ENCODE measurements at regions not wholly inside any gene's neighbourhood (a gene's known extent, or its start where the extent isn't known, plus 50 kb on each side); places are given as distances from the start of the nearest gene placed in this dataset.

DNA sequence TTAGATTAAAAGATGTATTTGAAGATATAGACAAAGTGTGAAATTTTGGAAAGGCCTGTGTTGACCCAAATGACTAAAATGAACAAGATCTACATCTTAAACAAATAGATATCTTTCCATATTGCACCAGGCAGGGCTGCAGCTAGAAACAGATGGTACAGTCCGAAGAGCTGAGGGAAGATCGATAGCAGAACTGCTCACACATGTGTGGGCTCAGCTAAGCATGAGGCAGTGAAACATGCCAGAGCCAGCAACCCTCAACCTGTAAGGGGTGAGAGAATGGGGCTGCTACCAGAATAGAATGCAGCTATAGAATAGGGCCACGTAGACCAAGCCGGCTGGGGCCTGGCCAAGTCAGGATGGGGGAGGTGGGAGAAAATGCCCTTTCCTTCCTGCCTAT lies 87.8 kb downstream of the SLC5A7 start:
- no peaks in the 10 kb centered on the region for H3K9me3 ChIP-seq (ENCODE audit: control insufficient read depth, insufficient read depth, low read depth, low read length)
- H3K27me3 ChIP-seq (ENCODE audit: control insufficient read depth, insufficient read depth, low read length) = no peaks in the 10 kb centered on the region
- no peak overlapping the region for H3K27ac ChIP-seq (ENCODE audit: insufficient read depth, low read length)
- no peak overlapping the region for H3K4me3 ChIP-seq (replicated peaks in 1 of 4; ENCODE audit: control extremely low read depth in 1 of 4, insufficient read depth in 1 of 4, low read depth in 3 of 4, low read length in 4 of 4)
- H3K9ac ChIP-seq (ENCODE audit: insufficient read depth, low read length) = no peak overlapping the region
- H3K79me2 ChIP-seq (ENCODE audit: control insufficient read depth, insufficient read depth, low read length) = no peaks in the 10 kb centered on the region
- DNase-seq (ENCODE audit: low read depth in 2 of 2) = no peak
- H3K36me3 ChIP-seq (ENCODE audit: control insufficient read depth, insufficient read depth, low read length) = no peaks in the 10 kb centered on the region
- H3K4me1 ChIP-seq (ENCODE audit: control insufficient read depth, extremely low read depth, insufficient read depth, low read length) = no peaks in the 10 kb centered on the region
- peaks cover 1% of the 10 kb centered on the region for H4K20me1 ChIP-seq (ENCODE audit: control insufficient read depth, extremely low read depth, insufficient read depth, low read length)
- no peak overlapping the region for H3K4me2 ChIP-seq (ENCODE audit: extremely low read depth, insufficient read depth, low read length)
- TF ChIP-seq EZH2 (IDR thresholded peaks at IDR 0.05; ENCODE audit: low read length, missing control alignments) (no peak), CTCF (conservative IDR thresholded peaks at IDR 0.05 in 1 of 2, IDR thresholded peaks at IDR 0.05 in 1 of 2; ENCODE audit: low read depth in 1 of 2, low read length in 2 of 2) (no peak)
- H2AFZ ChIP-seq (ENCODE audit: low read length) = no peak overlapping the region

GRCh38 chr2:108074946-108075345 lies 88.6 kb downstream of the SLC5A7 start:
- no peak for DNase-seq (ENCODE audit: low read depth in 2 of 2)
- no peak overlapping the region for H3K4me2 ChIP-seq (ENCODE audit: extremely low read depth, insufficient read depth, low read length)
- no peak overlapping the region for H2AFZ ChIP-seq (ENCODE audit: low read length)
- H4K20me1 ChIP-seq (ENCODE audit: control insufficient read depth, extremely low read depth, insufficient read depth, low read length) = peaks cover 1% of the 10 kb centered on the region
- no peak overlapping the region for H3K9ac ChIP-seq (ENCODE audit: insufficient read depth, low read length)
- TF ChIP-seq EZH2 (IDR thresholded peaks at IDR 0.05; ENCODE audit: low read length, missing control alignments) (no peak), CTCF (conservative IDR thresholded peaks at IDR 0.05 in 1 of 2, IDR thresholded peaks at IDR 0.05 in 1 of 2; ENCODE audit: low read depth in 1 of 2, low read length in 2 of 2) (no peak)
- H3K27me3 ChIP-seq (ENCODE audit: control insufficient read depth, insufficient read depth, low read length) = no peaks in the 10 kb centered on the region
- H3K4me1 ChIP-seq (ENCODE audit: control insufficient read depth, extremely low read depth, insufficient read depth, low read length) = no peaks in the 10 kb centered on the region
- no peaks in the 10 kb centered on the region for H3K79me2 ChIP-seq (ENCODE audit: control insufficient read depth, insufficient read depth, low read length)
- H3K9me3 ChIP-seq (ENCODE audit: control insufficient read depth, insufficient read depth, low read depth, low read length) = no peaks in the 10 kb centered on the region
- no peaks in the 10 kb centered on the region for H3K36me3 ChIP-seq (ENCODE audit: control insufficient read depth, insufficient read depth, low read length)
- no peak overlapping the region for H3K4me3 ChIP-seq (replicated peaks in 1 of 4; ENCODE audit: control extremely low read depth in 1 of 4, insufficient read depth in 1 of 4, low read depth in 3 of 4, low read length in 4 of 4)
- no peak overlapping the region for H3K27ac ChIP-seq (ENCODE audit: insufficient read depth, low read length)

DNA sequence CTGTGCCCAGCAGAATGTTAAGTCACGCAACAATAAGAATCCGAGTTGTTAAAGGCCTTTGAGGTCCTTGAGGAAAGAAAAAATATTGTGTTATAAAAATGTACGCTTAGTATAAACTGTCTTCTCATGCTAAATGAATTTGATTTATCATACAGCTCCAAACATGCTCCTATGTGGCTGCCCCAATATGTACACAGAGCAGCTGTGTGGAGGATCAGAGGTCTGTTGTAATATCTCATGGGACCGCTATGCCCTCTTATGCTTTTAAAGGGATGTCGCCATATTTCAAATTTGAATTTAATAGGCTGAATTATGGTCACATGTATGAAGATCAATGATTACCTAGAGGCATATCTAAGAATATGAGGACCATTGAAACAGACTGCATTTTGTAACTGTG lies 90.2 kb downstream of the SLC5A7 start:
- Histone ChIP-seq H3K4me2 (ENCODE audit: extremely low read depth, insufficient read depth, low read length) (no peak overlapping the region), H2AFZ (ENCODE audit: low read length) (no peak overlapping the region), H3K9ac (ENCODE audit: insufficient read depth, low read length) (no peak overlapping the region), H3K27ac (ENCODE audit: insufficient read depth, low read length) (no peak overlapping the region), H4K20me1 (ENCODE audit: control insufficient read depth, extremely low read depth, insufficient read depth, low read length) (peaks cover 1% of the 10 kb centered on the region), H3K36me3 (ENCODE audit: control insufficient read depth, insufficient read depth, low read length) (no peaks in the 10 kb centered on the region), H3K79me2 (ENCODE audit: control insufficient read depth, insufficient read depth, low read length) (no peaks in the 10 kb centered on the region), H3K27me3 (ENCODE audit: control insufficient read depth, insufficient read depth, low read length) (no peaks in the 10 kb centered on the region), H3K4me3 (replicated peaks in 1 of 4; ENCODE audit: control extremely low read depth in 1 of 4, insufficient read depth in 1 of 4, low read depth in 3 of 4, low read length in 4 of 4) (no peak overlapping the region), H3K9me3 (ENCODE audit: control insufficient read depth, insufficient read depth, low read depth, low read length) (no peaks in the 10 kb centered on the region), H3K4me1 (ENCODE audit: control insufficient read depth, extremely low read depth, insufficient read depth, low read length) (no peaks in the 10 kb centered on the region)
- TF ChIP-seq CTCF (conservative IDR thresholded peaks at IDR 0.05 in 1 of 2, IDR thresholded peaks at IDR 0.05 in 1 of 2; ENCODE audit: low read depth in 1 of 2, low read length in 2 of 2) = no peak
- no peak for TF ChIP-seq EZH2 (IDR thresholded peaks at IDR 0.05; ENCODE audit: low read length, missing control alignments)
- DNase-seq (ENCODE audit: low read depth in 2 of 2) = no peak
